ENCODE measurements at regions not wholly inside any gene's neighbourhood (a gene's known extent, or its start where the extent isn't known, plus 50 kb on each side); places are given as distances from the start of the nearest gene placed in this dataset.

DNA sequence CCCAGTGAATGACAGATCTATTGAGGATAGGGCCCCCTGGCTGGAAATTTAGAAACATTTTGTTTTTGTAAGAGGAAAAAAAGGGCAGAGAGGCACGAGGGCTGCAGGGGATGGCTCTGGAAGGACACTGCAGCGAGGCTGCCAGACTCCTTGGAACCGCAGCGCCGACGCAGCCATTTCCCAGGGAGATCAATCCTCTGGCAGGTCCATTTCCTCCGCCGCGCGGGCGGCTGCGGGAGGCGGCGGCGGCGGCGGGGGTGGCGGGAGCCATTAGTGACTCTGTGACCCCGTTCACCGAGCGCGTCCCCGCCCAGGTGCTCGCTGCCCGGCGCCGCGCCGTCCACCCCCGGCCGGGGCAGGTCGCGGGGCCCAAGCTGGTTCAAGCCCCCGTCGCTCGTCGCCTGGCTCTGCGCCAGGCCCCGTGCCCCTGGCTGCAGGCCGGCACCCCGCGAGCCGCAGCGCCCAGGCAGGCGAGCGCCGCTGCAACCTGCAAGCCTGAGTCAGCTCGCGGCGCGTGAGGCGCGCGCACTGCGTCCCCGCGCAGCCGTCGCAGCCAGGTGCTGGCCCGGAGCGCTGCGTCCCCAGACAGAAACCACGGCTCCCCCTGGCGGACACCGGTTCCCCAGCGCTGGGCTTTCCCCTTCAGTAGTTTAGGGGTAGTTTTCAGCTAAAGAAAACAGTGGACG lies 192.6 kb downstream of the KATNAL1 start:
- no peak for TF ChIP-seq EZH2 (IDR thresholded peaks at IDR 0.05; ENCODE audit: borderline replicate concordance, low read depth, low read length, severe bottlenecking)
- peak; percentile 99 for TF ChIP-seq CTCF (IDR thresholded peaks at IDR 0.05; ENCODE audit: borderline replicate concordance, extremely low read depth, low read length, poor library complexity, severe bottlenecking)
